ENCODE measurements at regions not wholly inside any gene's neighbourhood (a gene's known extent, or its start where the extent isn't known, plus 50 kb on each side); places are given as distances from the start of the nearest gene placed in this dataset.

DNA sequence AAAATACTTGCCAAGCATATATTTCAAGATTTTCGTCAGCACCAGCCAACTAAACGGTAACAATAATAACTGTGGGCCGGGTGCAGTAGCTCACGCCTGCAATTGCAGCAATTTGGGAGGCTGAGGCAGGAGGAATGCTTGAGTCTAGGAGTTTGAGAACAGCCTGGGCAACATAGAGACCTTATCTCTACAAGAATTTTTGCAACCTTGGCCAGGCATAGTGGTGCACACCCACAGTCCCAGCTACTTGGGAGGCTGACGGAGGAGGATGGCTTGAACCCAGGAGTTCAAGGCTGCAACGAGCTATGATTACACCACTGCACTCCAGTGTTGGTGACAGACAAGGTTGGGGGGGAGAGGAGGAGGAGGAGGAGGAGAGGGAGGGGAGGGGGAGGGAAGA, 145.0 kb upstream of the TIAM1 start:
- TF ChIP-seq POLR2A (IDR thresholded peaks at IDR 0.05; ENCODE audit: low read depth, low read length), result no peak
- FAIRE-seq (no peak), DNase-seq (ENCODE audit: insufficient read length, low spot score) (no peak)

DNA sequence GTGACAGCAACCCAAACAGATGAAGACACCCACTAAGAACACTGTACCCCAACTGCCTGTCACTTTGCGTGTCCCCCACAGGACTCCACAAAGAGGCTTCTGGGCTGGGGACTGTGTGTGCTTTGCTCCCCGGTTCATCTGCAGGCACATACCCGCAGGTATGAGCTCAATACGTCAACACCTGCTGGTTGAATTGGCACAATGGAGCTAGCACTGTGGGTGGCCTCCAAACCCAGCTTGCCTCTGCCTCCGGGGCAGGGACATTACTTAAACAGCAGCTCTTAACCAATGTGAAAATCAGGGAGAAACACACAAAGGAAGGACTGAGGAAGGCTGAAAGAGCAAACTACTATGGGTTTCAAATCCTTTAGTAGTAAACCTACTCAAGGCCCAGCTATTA, 140.2 kb upstream of the TIAM1 start:
- DNase-seq (ENCODE audit: insufficient read length, low spot score) (no peak), FAIRE-seq (no peak)
- TF ChIP-seq POLR2A (IDR thresholded peaks at IDR 0.05; ENCODE audit: low read depth, low read length), result no peak

DNA sequence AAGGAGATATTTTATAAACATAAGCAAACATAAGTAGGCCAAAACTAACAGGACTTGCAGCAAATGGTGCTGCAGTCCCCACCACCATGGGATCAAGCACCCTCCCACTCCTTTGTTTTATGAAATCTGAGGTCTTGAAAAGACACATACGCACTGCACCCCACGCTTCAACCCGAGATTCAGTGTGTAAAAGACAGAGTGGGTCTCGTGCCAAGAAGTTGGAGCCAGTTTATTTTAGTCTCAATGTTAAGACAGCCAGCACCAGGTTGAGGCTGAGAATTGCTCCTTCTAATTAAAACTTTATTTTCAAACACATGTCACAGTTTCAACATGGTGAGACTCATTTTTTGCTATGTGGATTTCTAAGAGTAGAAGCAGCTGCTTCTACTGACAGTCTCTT, 139.1 kb upstream of the TIAM1 start:
- no peak for TF ChIP-seq POLR2A (IDR thresholded peaks at IDR 0.05; ENCODE audit: low read depth, low read length)
- FAIRE-seq, result no peak
- DNase-seq (ENCODE audit: insufficient read length, low spot score), result no peak

DNA sequence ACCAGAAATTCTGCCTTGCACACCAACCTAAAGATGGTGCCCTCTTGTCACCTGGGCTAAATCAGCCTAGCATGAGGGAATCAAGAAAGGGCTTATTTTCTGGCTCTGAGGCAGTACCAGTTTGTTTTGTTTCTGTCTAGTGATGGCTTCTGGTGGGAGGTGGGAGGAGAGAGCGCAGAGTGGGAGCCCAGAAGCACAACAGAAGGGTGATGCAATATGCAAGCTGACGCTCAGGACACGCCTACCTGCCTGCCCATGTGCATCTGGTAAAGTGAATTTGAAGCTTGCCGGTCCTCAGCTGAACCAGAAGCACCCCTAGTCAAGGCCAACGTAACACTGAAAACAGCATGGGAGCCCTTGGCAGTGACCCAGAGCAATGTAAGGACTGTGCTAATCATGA, 138.4 kb upstream of the TIAM1 start:
- DNase-seq (ENCODE audit: insufficient read length, low spot score) (no peak), FAIRE-seq (no peak)
- no peak for TF ChIP-seq POLR2A (IDR thresholded peaks at IDR 0.05; ENCODE audit: low read depth, low read length)

DNA sequence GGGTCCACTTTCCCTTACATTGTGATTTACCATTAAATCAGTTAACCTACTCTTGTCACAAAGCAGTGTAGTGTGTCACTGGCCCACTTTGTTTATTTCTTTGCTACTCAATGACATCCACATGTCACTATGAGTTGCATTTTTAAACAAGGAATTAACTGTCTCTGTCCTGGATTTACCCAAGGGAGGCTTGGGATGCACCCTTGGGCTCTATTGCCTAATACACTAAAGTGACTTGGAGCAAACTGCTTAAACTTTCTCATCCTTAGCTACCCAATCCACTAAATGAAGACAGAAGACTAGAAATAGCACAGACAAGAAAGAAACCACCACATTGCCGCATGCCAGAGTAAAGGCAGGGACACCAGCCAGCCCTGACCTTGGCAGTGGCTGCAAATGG, 136.2 kb upstream of the TIAM1 start:
- FAIRE-seq (no peak), DNase-seq (ENCODE audit: insufficient read length, low spot score) (no peak)
- TF ChIP-seq POLR2A (IDR thresholded peaks at IDR 0.05; ENCODE audit: low read depth, low read length), result no peak

DNA sequence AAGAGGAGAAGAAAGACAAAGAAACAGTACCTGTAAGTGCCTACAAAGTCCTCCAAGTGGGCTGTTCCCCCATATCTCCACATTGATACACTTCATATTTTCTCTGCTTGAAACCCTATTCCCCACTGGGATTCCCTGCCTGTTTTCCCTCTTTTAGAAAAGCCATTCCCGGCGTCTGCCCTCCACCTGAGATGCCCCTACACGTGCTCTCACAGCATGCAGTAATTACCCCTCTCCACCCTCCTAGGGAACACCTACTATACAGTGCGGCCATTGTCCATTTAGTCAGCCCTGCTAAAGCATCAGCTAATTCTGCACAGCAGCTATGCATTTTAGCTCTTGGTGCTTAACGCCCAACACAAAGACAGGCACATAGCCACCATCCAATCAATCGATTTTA, 135.7 kb upstream of the TIAM1 start:
- TF ChIP-seq POLR2A (IDR thresholded peaks at IDR 0.05; ENCODE audit: low read depth, low read length), result no peak
- no peak for DNase-seq (ENCODE audit: insufficient read length, low spot score)
- FAIRE-seq, result no peak

DNA sequence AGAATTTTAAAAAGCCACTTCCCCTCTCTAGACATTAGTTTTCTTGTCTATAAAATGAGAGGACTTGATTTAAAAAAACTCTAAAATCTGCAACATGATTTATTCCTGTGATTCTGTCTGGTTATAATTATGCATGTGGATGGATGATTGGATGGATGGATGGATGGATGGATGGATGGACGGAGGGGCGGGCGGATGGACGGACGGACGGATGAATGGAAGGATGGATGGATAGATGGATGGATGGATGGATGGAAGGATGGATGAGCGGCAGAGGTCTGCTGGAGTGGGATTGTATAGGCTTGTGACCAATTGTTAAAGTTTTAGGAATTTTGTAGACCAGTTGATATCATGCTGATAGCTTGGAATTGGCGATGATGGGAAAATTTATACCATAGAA, 135.2 kb upstream of the TIAM1 start:
- FAIRE-seq (no peak), DNase-seq (ENCODE audit: insufficient read length, low spot score) (no peak)
- no peak for TF ChIP-seq POLR2A (IDR thresholded peaks at IDR 0.05; ENCODE audit: low read depth, low read length)

DNA sequence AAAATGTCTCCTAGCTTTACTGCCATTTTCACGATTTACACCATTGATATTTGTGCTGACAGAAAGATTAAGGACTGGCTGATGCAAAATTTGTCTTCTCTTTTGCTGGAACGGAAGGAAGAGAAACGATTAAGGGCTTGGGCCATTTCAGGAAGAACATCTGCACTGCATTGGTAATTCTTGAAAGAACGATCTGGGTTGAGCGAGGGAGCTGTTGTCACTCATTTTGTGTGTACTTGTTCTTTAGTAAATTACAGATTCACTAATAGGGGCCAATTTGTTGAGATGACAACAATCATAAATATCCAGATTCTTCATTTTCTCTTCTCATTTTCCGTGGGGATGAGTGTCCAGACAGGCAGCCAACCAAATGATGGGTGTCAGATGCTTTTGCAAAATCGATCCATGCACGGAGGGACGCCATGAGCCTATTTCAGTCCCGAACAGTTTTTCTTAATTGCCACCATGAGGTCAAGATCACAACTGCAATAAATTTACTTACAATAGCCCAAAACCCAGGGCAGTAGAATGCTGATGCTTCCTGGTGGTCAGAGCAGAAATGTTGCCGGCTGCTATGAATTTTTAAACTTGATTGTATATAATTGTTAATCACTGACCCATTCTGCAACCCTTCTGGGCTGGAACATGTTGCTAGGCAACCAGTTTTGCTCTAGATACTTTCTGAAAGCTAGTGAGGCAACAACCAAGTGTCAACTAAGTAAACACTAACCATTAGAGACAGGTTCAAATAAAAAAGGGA, 132.4 kb upstream of the TIAM1 start:
- DNase-seq (ENCODE audit: insufficient read length, low spot score) (no peak), FAIRE-seq (no peak)
- TF ChIP-seq POLR2A (IDR thresholded peaks at IDR 0.05; ENCODE audit: low read depth, low read length), result no peak

DNA sequence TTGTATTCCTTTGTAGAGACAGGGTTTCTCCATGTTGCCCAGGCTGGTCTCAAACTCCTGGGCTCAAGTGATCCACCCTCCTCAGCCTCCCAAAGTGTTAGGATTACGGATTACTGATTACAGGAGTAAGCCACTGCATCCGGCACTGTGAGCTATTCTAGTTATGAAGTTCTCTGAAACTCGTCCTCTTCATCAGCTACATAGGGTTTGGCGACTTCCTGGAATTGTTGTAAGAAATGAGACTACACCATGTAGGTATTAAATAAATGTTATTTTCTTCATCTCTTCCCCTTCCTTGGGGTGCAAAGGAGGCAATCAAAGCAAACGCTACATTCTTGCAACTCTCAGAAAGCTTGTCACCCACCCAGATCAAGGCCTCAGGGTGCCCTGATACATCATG, 131.2 kb upstream of the TIAM1 start:
- DNase-seq (ENCODE audit: insufficient read length, low spot score), result no peak
- TF ChIP-seq POLR2A (IDR thresholded peaks at IDR 0.05; ENCODE audit: low read depth, low read length), result no peak
- FAIRE-seq, result no peak

DNA sequence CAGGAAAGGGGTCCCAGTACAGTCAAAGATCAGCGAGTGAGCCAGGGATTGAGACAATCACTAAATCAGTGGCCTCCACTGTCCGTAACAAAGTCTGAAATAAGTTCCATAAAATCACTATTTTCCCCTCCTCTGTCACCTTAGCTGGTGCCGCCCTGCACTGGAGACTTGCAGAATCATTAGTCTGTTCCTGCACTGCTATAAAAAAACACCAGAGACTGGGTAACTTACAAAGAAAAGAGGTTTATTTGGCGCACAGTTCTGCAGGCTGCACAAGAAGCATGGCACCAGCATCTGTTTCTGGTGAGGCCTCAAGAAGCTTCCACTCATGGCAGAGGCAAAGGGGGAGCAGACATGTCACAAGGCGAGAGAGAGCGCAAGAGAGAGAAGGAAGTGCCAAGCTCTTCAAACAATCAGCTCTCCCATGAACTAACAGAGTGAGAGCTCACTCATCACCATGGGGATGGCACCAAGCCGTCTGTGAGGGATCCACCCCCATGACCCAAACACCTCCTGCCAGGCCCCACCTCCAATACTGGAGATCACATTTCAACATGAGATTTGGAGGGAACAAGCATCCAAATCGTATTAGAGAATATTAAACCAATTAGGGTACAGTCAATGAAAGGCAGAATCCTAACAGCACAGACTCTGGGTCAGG, 129.8 kb upstream of the TIAM1 start:
- DNase-seq (ENCODE audit: insufficient read length, low spot score), result no peak
- TF ChIP-seq POLR2A (IDR thresholded peaks at IDR 0.05; ENCODE audit: low read depth, low read length), result no peak
- FAIRE-seq, result no peak

DNA sequence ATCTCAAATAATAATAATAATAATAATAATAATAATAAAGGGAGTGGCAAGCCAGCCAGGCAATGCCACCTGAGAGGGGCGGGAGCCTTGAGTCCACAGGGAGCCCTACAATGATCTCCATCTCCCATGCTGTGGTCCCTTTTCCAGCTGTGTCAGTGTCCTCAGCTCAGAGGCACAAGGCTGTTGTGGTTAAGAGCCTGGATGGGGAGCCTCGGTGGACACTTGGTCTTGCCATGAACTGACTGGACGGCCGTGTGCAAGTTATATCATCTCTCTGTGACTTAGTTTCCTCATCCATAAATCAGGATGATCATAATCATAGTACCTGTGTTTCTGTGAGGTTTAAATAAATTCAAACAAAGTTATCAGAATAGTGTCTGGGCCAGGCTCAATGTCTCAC, 127.8 kb upstream of the TIAM1 start:
- FAIRE-seq (no peak), DNase-seq (ENCODE audit: insufficient read length, low spot score) (no peak)
- TF ChIP-seq POLR2A (IDR thresholded peaks at IDR 0.05; ENCODE audit: low read depth, low read length), result no peak

DNA sequence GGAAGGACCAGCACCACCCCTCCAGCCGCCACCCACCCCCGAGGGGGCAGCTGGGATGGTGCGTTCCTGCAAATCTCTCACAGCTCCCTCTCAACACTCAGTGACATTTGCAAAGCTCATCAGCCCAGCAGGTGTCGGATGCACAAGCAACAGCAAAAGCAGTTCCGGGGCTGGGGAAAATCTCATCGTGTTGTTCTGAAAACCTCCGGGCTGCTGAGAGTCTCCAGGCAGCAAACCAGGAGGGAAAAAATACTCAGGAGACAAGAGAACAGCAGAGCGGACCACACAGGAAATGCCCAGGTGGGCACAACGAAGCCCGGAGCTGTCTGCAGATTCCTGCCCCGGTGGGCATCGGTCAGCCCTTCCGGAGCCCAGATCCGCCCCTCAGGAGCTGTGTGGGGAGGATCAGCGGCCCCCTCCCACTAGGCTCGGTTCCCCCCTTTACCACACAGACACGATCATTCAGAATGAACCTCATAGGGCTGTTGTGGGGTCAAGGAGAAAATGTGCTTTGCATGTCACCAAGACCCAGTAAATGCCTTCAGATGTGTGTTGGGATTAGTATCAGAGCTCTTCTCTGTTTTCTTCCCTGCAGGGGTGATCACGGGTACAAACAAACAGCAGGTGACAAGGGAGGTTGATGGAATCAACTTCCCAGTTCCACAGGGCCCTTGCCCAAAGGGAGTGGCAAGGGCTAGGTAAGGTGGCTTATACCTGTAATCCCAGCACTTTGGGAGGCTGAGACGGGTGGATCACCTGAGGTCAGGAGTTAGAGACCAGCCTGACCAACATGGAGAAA, 127.0 kb upstream of the TIAM1 start:
- FAIRE-seq (no peak), DNase-seq (ENCODE audit: insufficient read length, low spot score) (no peak)
- no peak for TF ChIP-seq POLR2A (IDR thresholded peaks at IDR 0.05; ENCODE audit: low read depth, low read length)

DNA sequence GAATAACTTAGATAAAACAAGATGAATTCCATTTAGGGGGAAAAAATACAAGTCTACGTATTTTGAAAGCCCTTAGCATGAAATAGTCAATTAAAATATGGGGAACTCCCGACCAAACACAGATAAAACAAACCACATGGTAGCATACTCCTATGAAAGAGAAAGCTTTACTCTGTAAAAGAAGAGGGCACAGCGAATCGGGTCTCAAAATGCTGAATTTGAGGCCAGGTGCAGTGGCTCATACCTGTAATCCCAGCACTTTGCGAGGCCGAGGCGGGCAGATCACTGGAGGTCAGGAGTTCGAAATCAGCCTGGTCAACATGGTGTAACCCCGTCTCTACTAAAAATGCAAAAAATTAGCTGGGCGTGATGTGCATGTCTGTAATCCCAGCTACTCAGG, 116.9 kb upstream of the TIAM1 start:
- FAIRE-seq (no peak), DNase-seq (ENCODE audit: insufficient read length, low spot score) (no peak)
- TF ChIP-seq POLR2A (IDR thresholded peaks at IDR 0.05; ENCODE audit: low read depth, low read length), result no peak

DNA sequence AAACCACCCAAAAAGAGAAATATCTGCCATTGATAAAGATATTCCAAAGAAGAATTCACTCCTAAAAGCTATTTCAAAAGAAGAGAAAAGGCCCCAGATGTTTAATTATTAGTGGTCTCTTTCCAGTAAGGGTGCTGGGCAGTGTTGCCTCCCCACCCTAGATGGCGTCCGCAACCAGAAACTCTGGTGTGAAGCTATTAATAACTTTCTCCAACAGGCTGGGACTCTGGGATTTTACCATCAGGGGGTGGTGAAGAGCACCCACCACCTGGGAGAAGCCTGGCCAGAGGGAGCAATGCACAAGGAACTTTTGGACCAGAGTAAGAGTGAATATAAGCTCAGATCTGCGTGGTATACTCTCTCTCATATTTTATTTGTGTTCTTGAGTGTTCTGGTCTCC, 115.4 kb upstream of the TIAM1 start:
- FAIRE-seq (no peak), DNase-seq (ENCODE audit: insufficient read length, low spot score) (no peak)
- TF ChIP-seq POLR2A (IDR thresholded peaks at IDR 0.05; ENCODE audit: low read depth, low read length), result no peak

DNA sequence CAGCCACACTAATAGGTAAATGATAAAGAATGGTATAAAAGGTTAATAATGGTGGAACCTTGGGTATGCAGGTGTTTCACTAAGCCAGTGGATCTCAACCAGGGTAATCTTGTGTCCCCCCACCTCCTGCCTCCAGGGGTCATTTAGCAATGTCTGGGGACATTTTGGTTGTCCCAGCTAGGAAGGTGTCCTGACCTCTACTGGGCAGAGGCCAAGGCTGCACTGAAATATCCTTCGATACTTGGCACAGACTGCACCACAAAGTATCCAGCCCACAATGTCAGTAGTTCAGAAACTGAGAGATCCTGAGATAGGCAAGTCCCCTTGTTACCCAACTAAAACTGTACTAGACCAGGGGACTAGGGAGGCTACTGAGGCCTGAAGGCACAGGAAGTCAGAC, 113.6 kb upstream of the TIAM1 start:
- DNase-seq (ENCODE audit: insufficient read length, low spot score), result no peak
- TF ChIP-seq POLR2A (IDR thresholded peaks at IDR 0.05; ENCODE audit: low read depth, low read length), result no peak
- FAIRE-seq, result no peak
